Small intestine (tissue), 7 donors: ENCODE measurements at regions not wholly inside any gene's neighbourhood (a gene's known extent, or its start where the extent isn't known, plus 50 kb on each side); places are given as distances from the start of the nearest gene placed in this dataset.

Source experiments
- DNase-seq, 2 donors: peaks; one replicate each; pipeline versions ENCODE4 v3.0.0 to v3.0.0-alpha.2; 2013
- FAIRE-seq: peaks from 2 replicates; lab custom pipeline; 2012; peaks lifted over from hg19 to GRCh38; lab: Jason Lieb, UNC
- H3K27ac ChIP-seq, 3 donors: one replicate each; pipeline ENCODE4 v1.5.1; 2013; ENCODE audit warnings: low read length in 2 of 3, mild to moderate bottlenecking in 2 of 3, control low read depth in 1 of 3, inconsistent platforms in 1 of 3, low read depth in 1 of 3, moderate library complexity in 1 of 3
- H3K27me3 ChIP-seq, 3 donors: one replicate each; pipeline ENCODE4 v1.6.1; 2013; ENCODE audit warnings: low read length in 3 of 3, inconsistent platforms in 1 of 3; ENCODE audit not compliant: control insufficient read depth in 3 of 3, insufficient read depth in 3 of 3
- H3K36me3 ChIP-seq, 3 donors: one replicate each; pipeline ENCODE4 v1.6.1; 2013; ENCODE audit warnings: low read length in 3 of 3, inconsistent platforms in 1 of 3, low read depth in 1 of 3, mild to moderate bottlenecking in 1 of 3, moderate library complexity in 1 of 3; ENCODE audit not compliant: control insufficient read depth in 3 of 3, insufficient read depth in 2 of 3
- H3K4me1 ChIP-seq, 3 donors: one replicate each; pipeline ENCODE4 v1.6.1; 2013; ENCODE audit warnings: low read length in 2 of 3, inconsistent platforms in 1 of 3, low read depth in 1 of 3, mild to moderate bottlenecking in 1 of 3, moderate library complexity in 1 of 3; ENCODE audit not compliant: control insufficient read depth in 3 of 3, insufficient read depth in 2 of 3
- H3K4me3 ChIP-seq, 3 donors: one replicate each; pipeline ENCODE4 v1.5.1; 2013; ENCODE audit warnings: low read length in 3 of 3, control low read depth in 1 of 3, inconsistent platforms in 1 of 3, low read depth in 1 of 3, mild to moderate bottlenecking in 1 of 3, moderate library complexity in 1 of 3
- H3K9me3 ChIP-seq, 2 donors: one replicate each; pipeline ENCODE4 v1.6.1; 2013; ENCODE audit warnings: low read depth in 1 of 2, low read length in 1 of 2; ENCODE audit not compliant: control insufficient read depth in 2 of 2, insufficient read depth in 1 of 2
- WGBS, 3 donors: extraction: QIAGEN DNeasy Blood & Tissue Kit; methylation state at CpG; one replicate each; pipeline ENCODE4 v1.1.7; 2013; 5-methylcytosine and 5-hydroxymethylcytosine counted together
- donor health status: healthy with polysubstance abuse.
- donor health status: control.
- donor health status: control.
- donor health status: Bipolar disorder and iron deficiency.
- donor health status: healthy.

GRCh38 chr5:158164296-158165047 lies 305.5 kb upstream of the CLINT1 start:
- no peaks in the 10 kb centered on the region for H3K9me3 ChIP-seq
- DNase-seq = no peak
- no peak overlapping the region for H3K27ac ChIP-seq
- H3K4me3 ChIP-seq = no peak overlapping the region
- H3K4me1 ChIP-seq = no peaks in the 10 kb centered on the region
- peaks cover 0 to 2% (median 0%) of the 10 kb centered on the region in 3 donors for H3K27me3 ChIP-seq
- 66 to 73% (median 67%) methylated on average over 4 of the region's 4 CpGs for WGBS, 3 donors
- FAIRE-seq = no peak
- H3K36me3 ChIP-seq = no peaks in the 10 kb centered on the region

GRCh38 chr5:158163451-158164295 lies 304.7 kb upstream of the CLINT1 start:
- no peak for DNase-seq
- Histone ChIP-seq H3K9me3 (no peaks in the 10 kb centered on the region), H3K4me1 (no peaks in the 10 kb centered on the region), H3K27me3 (peaks cover 0 to 2% (median 0%) of the 10 kb centered on the region in 3 donors), H3K36me3 (no peaks in the 10 kb centered on the region), H3K27ac (no peak overlapping the region), H3K4me3 (no peak overlapping the region)
- WGBS, 3 donors = 83 to 89% (median 84%) methylated on average over 9 of the region's 9 CpGs
- FAIRE-seq = no peak

GRCh38 chr5:158162479-158163034 lies 303.6 kb upstream of the CLINT1 start:
- Histone ChIP-seq H3K27ac (no peak overlapping the region), H3K36me3 (no peaks in the 10 kb centered on the region), H3K4me3 (no peak overlapping the region), H3K9me3 (no peaks in the 10 kb centered on the region), H3K27me3 (peaks cover 0 to 2% (median 0%) of the 10 kb centered on the region in 3 donors), H3K4me1 (no peaks in the 10 kb centered on the region)
- 17 to 62% (median 34%) methylated on average over 11 of the region's 11 CpGs for WGBS, 3 donors
- FAIRE-seq = no peak
- peak in 1 of 2 donors; percentile 15 for DNase-seq

- Histone ChIP-seq H3K27ac (no peak overlapping the region), H3K4me1 (no peaks in the 10 kb centered on the region), H3K27me3 (peaks cover 0 to 2% (median 0%) of the 10 kb centered on the region in 3 donors), H3K9me3 (no peaks in the 10 kb centered on the region), H3K4me3 (no peak overlapping the region), H3K36me3 (no peaks in the 10 kb centered on the region)
- FAIRE-seq (no peak), DNase-seq (no peak)
- WGBS, 3 donors = 39 to 47% (median 41%) methylated on average over 5 of the region's 5 CpGs
These were observed 303.1 kb upstream of the CLINT1 start for GRCh38 chr5:158162026-158162425.

GRCh38 chr5:158159621-158160020 lies 300.7 kb upstream of the CLINT1 start:
- Histone ChIP-seq H3K27ac (no peak overlapping the region), H3K4me3 (no peak overlapping the region), H3K27me3 (no peaks in the 10 kb centered on the region), H3K36me3 (no peaks in the 10 kb centered on the region), H3K9me3 (no peaks in the 10 kb centered on the region), H3K4me1 (no peaks in the 10 kb centered on the region)
- DNase-seq (no peak), FAIRE-seq (no peak)
- WGBS, 3 donors = 74 to 88% (median 83%) methylated on average over 4 of the region's 4 CpGs

- no peak overlapping the region for H3K27ac ChIP-seq
- FAIRE-seq (no peak), DNase-seq (no peak)
- WGBS, 3 donors = 79 to 87% (median 84%) methylated on average over 3 of the region's 3 CpGs
- peaks cover 0 to 3% (median 0%) of the 10 kb centered on the region in 3 donors for H3K27me3 ChIP-seq
- H3K9me3 ChIP-seq = no peaks in the 10 kb centered on the region
- no peak overlapping the region for H3K4me3 ChIP-seq
- no peaks in the 10 kb centered on the region for H3K36me3 ChIP-seq
- no peaks in the 10 kb centered on the region for H3K4me1 ChIP-seq
These were observed 297.0 kb upstream of the CLINT1 start for GRCh38 chr5:158155811-158156505.

- Histone ChIP-seq H3K9me3 (no peaks in the 10 kb centered on the region), H3K4me3 (no peak overlapping the region), H3K4me1 (no peaks in the 10 kb centered on the region), H3K27me3 (peaks cover 0 to 3% (median 0%) of the 10 kb centered on the region in 3 donors), H3K36me3 (no peaks in the 10 kb centered on the region), H3K27ac (no peak overlapping the region)
- DNase-seq = no peak
- no peak for FAIRE-seq
- 72 to 80% (median 74%) methylated on average over 4 of the region's 4 CpGs for WGBS, 3 donors
These were observed 296.1 kb upstream of the CLINT1 start for GRCh38 chr5:158155067-158155466.
